SU-DHL-6 (cell line): ENCODE measurements at regions not wholly inside any gene's neighbourhood (a gene's known extent, or its start where the extent isn't known, plus 50 kb on each side); places are given as distances from the start of the nearest gene placed in this dataset.

Experiments used
- H2AFZ ChIP-seq: fragments of 200-600 bp; sonication (generic); 2 replicates; pipeline ENCODE4 v1.6.1; 2014; ENCODE audit warnings: low read depth, mild to moderate bottlenecking, moderate library complexity, mixed read lengths, antibody characterized with exemption, low read length; ENCODE audit not compliant: severe bottlenecking
- H3F3A ChIP-seq: fragments of 200-600 bp; shearing (Covaris generic); 2 replicates; pipeline ENCODE4 v1.6.0; 2016; ENCODE audit warnings: antibody characterized with exemption, mild to moderate bottlenecking; ENCODE audit not compliant: insufficient read depth
- H3K27ac ChIP-seq: fragments of 200-600 bp; sonication (generic); 2 replicates; pipeline ENCODE4 v1.5.1; 2016; ENCODE audit warnings: low read depth, mild to moderate bottlenecking, low read length, moderate library complexity, mixed read lengths
- H3K27me3 ChIP-seq: fragments of 200-600 bp; sonication (generic), shearing (Covaris generic); 2 replicates; pipeline ENCODE4 v1.6.0; 2014; ENCODE audit warnings: mild to moderate bottlenecking, low read length
- H3K36me3 ChIP-seq: fragments of 200-600 bp; sonication (generic); 2 replicates; pipeline ENCODE4 v1.6.1; 2014; ENCODE audit warnings: mild to moderate bottlenecking, low read length, mixed read lengths
- H3K4me2 ChIP-seq: fragments of 300-600, 200-600 bp; shearing (Covaris generic), sonication (generic); 2 replicates; pipeline ENCODE4 v1.6.0; 2014; ENCODE audit warnings: low read length, low read depth, mild to moderate bottlenecking; ENCODE audit not compliant: poor library complexity, severe bottlenecking
- H3K4me3 ChIP-seq: fragments of 200-600 bp; sonication (generic); 2 replicates; pipeline ENCODE4 v1.5.1; 2014; ENCODE audit warnings: antibody characterized with exemption, low read length, mild to moderate bottlenecking, mixed read lengths; ENCODE audit not compliant: insufficient read depth, poor library complexity, severe bottlenecking
- H3K79me2 ChIP-seq: fragments of 200-600 bp; sonication (generic); 2 replicates; pipeline ENCODE4 v1.6.1; 2014; ENCODE audit warnings: mild to moderate bottlenecking, low read length, moderate library complexity; ENCODE audit not compliant: insufficient read depth
- H3K9ac ChIP-seq: fragments of 200-600 bp; sonication (generic); 2 replicates; pipeline ENCODE4 v1.7.0; 2014; ENCODE audit warnings: mild to moderate bottlenecking, low read length
- H3K9me2 ChIP-seq: fragments of 200-600 bp; sonication (generic); replicated peaks from 2 replicates; pipeline ENCODE4 v1.6.1; 2014; ENCODE audit warnings: low read length; ENCODE audit not compliant: insufficient read depth
- H3K9me3 ChIP-seq: fragments of 200-600 bp; sonication (generic); 2 replicates; pipeline ENCODE4 v1.6.1; 2014; ENCODE audit warnings: low read length, mixed read lengths; ENCODE audit not compliant: insufficient read depth
- H4K20me1 ChIP-seq: fragments of 200-600 bp; sonication (generic); 2 replicates; pipeline ENCODE4 v1.6.1; 2014; ENCODE audit warnings: low read depth, mild to moderate bottlenecking, antibody characterized with exemption, low read length, moderate library complexity, mixed read lengths
- EZH2phosphoT487 ChIP-seq: fragments of 200-600 bp; sonication (generic), shearing (Covaris generic); conservative IDR thresholded peaks from 2 replicates; pipeline ENCODE4 v1.6.1; 2018; ENCODE audit warnings: mild to moderate bottlenecking, antibody characterized with exemption, low read length, moderate library complexity, mixed read lengths
- TF ChIP-seq, protein P1 (sequence below): fragments of 200-600 bp; sonication (generic); IDR thresholded peaks from one replicate; pipeline ENCODE4 v1.5.1; 2017; ENCODE audit warnings: antibody characterized with exemption, mild to moderate bottlenecking, low read length, moderate library complexity; ENCODE audit not compliant: insufficient read depth, poor library complexity, severe bottlenecking

DNA sequence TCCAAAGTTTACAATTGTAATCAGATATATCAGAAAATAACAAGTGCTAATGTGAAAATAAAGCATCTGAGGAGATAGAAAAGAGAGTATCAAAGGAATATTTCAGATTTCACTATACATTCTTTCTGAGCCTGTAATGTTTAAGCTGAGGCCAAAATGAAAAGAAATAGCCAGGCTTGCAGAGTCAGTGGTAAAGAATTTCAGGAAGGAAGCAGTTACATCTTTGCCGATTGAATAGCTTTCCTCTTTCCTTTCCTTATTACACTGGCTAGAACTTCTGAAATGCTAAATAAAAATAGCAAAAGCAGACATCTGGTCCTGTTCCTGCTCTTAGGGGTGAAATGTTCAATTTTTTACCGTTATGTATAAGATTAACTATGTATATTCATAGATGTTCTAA lies 1441.6 kb upstream of the PCDH7 start:
- Histone ChIP-seq H2AFZ (no peak overlapping the region), H3K9ac (no peak overlapping the region), H3K27ac (no peak overlapping the region)

DNA sequence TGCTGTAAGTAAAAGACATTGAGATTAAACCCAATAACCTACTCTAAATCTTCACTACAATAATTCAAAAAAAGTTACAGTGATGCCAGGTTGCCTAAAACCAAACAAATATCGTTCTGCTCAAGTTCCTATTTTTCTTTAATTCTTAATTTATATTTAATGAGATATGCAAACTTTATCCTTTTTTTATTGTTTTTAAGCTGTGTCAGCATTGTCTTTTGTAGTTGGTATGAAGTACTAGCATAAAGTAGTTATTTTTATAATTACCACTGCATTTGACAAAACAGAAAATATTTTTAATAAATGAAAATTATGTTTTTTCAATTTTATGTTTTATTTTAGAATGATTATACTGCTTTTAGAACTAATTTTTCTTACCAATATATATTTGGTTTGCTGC lies 1431.1 kb upstream of the PCDH7 start:
- no peaks in the 10 kb centered on the region for H3F3A ChIP-seq
- no peaks in the 10 kb centered on the region for H3K27me3 ChIP-seq
- H3K27ac ChIP-seq, result no peak overlapping the region
- H3K9me2 ChIP-seq, result no peaks in the 10 kb centered on the region
- H3K4me2 ChIP-seq, result no peak overlapping the region
- TF ChIP-seq EZH2phosphoT487, result no peak
- TF ChIP-seq, protein P1, sequence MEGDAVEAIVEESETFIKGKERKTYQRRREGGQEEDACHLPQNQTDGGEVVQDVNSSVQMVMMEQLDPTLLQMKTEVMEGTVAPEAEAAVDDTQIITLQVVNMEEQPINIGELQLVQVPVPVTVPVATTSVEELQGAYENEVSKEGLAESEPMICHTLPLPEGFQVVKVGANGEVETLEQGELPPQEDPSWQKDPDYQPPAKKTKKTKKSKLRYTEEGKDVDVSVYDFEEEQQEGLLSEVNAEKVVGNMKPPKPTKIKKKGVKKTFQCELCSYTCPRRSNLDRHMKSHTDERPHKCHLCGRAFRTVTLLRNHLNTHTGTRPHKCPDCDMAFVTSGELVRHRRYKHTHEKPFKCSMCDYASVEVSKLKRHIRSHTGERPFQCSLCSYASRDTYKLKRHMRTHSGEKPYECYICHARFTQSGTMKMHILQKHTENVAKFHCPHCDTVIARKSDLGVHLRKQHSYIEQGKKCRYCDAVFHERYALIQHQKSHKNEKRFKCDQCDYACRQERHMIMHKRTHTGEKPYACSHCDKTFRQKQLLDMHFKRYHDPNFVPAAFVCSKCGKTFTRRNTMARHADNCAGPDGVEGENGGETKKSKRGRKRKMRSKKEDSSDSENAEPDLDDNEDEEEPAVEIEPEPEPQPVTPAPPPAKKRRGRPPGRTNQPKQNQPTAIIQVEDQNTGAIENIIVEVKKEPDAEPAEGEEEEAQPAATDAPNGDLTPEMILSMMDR, result no peak
- H4K20me1 ChIP-seq, result no peaks in the 10 kb centered on the region
- no peak overlapping the region for H3K9ac ChIP-seq
- no peaks in the 10 kb centered on the region for H3K9me3 ChIP-seq
- H3K4me3 ChIP-seq, result no peak overlapping the region
- no peaks in the 10 kb centered on the region for H3K79me2 ChIP-seq
- H3K36me3 ChIP-seq, result no peaks in the 10 kb centered on the region
- no peak overlapping the region for H2AFZ ChIP-seq

More for the DNA sequence above, 1441.6 kb upstream of the PCDH7 start:
- H3K4me2 ChIP-seq, result no peak overlapping the region
- TF ChIP-seq, protein P1, result no peak
- TF ChIP-seq EZH2phosphoT487, result no peak
- H3K79me2 ChIP-seq, result no peaks in the 10 kb centered on the region
- no peak overlapping the region for H3K4me3 ChIP-seq
- H3F3A ChIP-seq, result no peaks in the 10 kb centered on the region
- H3K27me3 ChIP-seq, result no peaks in the 10 kb centered on the region
- no peaks in the 10 kb centered on the region for H3K9me3 ChIP-seq
- no peaks in the 10 kb centered on the region for H3K9me2 ChIP-seq
- no peaks in the 10 kb centered on the region for H4K20me1 ChIP-seq
- H3K36me3 ChIP-seq, result no peaks in the 10 kb centered on the region

DNA sequence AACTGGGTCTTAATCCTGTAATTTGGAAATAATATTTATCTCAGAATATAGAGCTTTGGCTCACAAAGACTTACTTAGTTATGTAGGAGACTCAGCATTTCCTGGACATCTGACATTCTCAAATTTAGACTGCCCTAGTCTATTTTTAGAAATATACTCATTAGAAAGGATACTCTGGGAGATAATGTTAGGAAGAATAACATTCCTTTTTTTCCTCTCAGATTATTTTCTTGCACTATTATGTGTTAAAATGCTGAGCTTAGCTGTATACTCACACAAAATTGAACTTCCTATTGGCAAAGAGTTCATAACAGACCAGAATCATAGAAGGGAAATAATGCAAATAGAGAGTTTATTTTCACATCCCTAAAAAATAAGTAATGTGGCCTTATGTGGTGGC lies 1424.9 kb upstream of the PCDH7 start:
- no peak overlapping the region for H3K4me2 ChIP-seq
- H4K20me1 ChIP-seq, result no peaks in the 10 kb centered on the region
- no peak overlapping the region for H3K9ac ChIP-seq
- H3K79me2 ChIP-seq, result no peaks in the 10 kb centered on the region
- no peaks in the 10 kb centered on the region for H3K9me3 ChIP-seq
- H3K4me3 ChIP-seq, result no peak overlapping the region
- H3K36me3 ChIP-seq, result no peaks in the 10 kb centered on the region
- H3K9me2 ChIP-seq, result no peaks in the 10 kb centered on the region
- TF ChIP-seq, protein P1, result no peak
- TF ChIP-seq EZH2phosphoT487, result no peak
- no peaks in the 10 kb centered on the region for H3K27me3 ChIP-seq
- H3F3A ChIP-seq, result no peaks in the 10 kb centered on the region
- H3K27ac ChIP-seq, result no peak overlapping the region
- H2AFZ ChIP-seq, result no peak overlapping the region

DNA sequence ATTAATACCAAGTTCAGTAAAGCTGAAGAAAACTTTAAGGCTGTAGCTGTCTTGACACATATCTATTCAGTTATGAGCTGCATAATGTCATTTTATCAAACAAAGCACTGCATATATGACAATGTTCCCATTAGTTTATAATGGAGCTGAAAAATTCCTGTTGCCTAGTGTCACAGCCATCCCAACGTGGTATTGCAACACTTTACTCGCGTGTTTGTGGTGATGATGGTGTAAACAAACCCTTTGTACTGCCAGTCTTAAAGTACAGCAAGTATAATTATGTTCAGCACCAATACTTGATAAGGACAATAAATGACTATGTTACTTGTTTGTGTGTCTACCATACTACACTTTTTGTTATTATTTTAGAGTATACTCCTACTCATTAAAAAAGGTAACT lies 1415.6 kb upstream of the PCDH7 start:
- no peaks in the 10 kb centered on the region for H4K20me1 ChIP-seq
- no peak overlapping the region for H3K4me2 ChIP-seq
- H3K4me3 ChIP-seq, result no peak overlapping the region
- H3K27me3 ChIP-seq, result no peaks in the 10 kb centered on the region
- TF ChIP-seq, protein P1, result no peak
- no peak for TF ChIP-seq EZH2phosphoT487
- no peak overlapping the region for H3K27ac ChIP-seq
- H3K36me3 ChIP-seq, result no peaks in the 10 kb centered on the region
- no peaks in the 10 kb centered on the region for H3K9me2 ChIP-seq
- H2AFZ ChIP-seq, result no peak overlapping the region
- no peaks in the 10 kb centered on the region for H3K9me3 ChIP-seq
- H3F3A ChIP-seq, result no peaks in the 10 kb centered on the region
- no peak overlapping the region for H3K9ac ChIP-seq
- H3K79me2 ChIP-seq, result no peaks in the 10 kb centered on the region
